Body of pancreas (tissue), 4 donors: ENCODE measurements at regions not wholly inside any gene's neighbourhood (a gene's known extent, or its start where the extent isn't known, plus 50 kb on each side); places are given as distances from the start of the nearest gene placed in this dataset.

ENCODE experiments used
- POLR2A ChIP-seq, 3 donors: fragments of 450-650 bp; IDR thresholded peaks; one replicate each; pipeline ENCODE4 v1.6.1; 2016; ENCODE audit warnings: antibody characterized with exemption in 3 of 3, mild to moderate bottlenecking in 2 of 3
- TF ChIP-seq, protein P1 (sequence below), 7 experiments: fragments of 450-650 bp in 4 of 7; fragments of 200-600 bp in 3 of 7; sonication (generic) in 3 of 7; IDR thresholded peaks; one replicate each; pipeline ENCODE4 v1.5.1; 2016 to 2019; ENCODE audit warnings: antibody characterized with exemption in 7 of 7

DNA sequence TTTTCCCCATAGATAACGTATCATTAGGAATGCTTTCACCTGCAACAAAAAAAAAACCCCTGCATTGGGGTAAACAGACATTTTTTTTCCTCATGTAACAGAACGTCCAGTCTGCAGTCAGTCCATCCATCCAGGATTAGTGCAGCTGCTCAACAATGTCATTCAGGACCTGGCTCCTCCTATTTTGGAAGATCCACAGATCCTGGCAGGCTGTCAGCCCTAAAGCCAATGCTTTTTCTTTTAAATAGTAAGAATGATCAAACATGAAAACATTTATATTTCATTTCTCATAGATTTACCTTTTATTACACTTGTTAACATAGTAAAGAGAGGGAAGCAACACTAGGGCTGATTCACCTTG, 116.5 kb upstream of the CCDC28A start:
- TF ChIP-seq, protein P1, sequence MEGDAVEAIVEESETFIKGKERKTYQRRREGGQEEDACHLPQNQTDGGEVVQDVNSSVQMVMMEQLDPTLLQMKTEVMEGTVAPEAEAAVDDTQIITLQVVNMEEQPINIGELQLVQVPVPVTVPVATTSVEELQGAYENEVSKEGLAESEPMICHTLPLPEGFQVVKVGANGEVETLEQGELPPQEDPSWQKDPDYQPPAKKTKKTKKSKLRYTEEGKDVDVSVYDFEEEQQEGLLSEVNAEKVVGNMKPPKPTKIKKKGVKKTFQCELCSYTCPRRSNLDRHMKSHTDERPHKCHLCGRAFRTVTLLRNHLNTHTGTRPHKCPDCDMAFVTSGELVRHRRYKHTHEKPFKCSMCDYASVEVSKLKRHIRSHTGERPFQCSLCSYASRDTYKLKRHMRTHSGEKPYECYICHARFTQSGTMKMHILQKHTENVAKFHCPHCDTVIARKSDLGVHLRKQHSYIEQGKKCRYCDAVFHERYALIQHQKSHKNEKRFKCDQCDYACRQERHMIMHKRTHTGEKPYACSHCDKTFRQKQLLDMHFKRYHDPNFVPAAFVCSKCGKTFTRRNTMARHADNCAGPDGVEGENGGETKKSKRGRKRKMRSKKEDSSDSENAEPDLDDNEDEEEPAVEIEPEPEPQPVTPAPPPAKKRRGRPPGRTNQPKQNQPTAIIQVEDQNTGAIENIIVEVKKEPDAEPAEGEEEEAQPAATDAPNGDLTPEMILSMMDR (IDR thresholded peaks at IDR 0.05): no peak
- no peak for TF ChIP-seq POLR2A (IDR thresholded peaks at IDR 0.05)
